Stimulated activated CD4-positive, alpha-beta T cell treated with anti-CD3 and anti-CD28 coated beads, Interleukin-2, amount 100 ng/mL, for 24 hours (primary cell): ENCODE measurements at regions not wholly inside any gene's neighbourhood (a gene's known extent, or its start where the extent isn't known, plus 50 kb on each side); places are given as distances from the start of the nearest gene placed in this dataset.

Source experiments
- DNase-seq, 2 donors: peaks; one replicate each; pipeline ENCODE4 v3.0.0-alpha.2; 2020

DNA sequence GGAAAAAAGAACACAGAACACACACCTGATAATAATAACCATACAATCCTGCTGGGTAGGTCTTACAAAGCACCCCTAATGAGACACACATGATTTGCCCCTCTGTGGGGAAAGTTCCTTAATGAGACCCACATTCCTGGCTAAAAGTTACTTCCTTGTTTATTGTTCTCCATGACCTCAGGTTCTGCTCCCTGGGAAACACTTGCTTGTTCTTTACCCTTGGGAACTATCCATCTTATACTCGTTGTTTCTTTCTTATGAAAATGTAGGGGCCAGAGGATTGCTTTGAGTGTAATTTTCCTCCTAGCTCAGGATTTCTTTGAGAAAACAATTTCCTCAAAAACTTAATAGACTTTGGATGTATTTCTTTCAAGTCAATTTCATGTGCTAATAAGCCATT lies 52.1 kb upstream of the PCDH10 start:
- no peak for DNase-seq
